ENCODE measurements at regions not wholly inside any gene's neighbourhood (a gene's known extent, or its start where the extent isn't known, plus 50 kb on each side); places are given as distances from the start of the nearest gene placed in this dataset.
A peak's percentile ranks its signal among the peaks of the same experiment; 100 is the strongest.

DNA sequence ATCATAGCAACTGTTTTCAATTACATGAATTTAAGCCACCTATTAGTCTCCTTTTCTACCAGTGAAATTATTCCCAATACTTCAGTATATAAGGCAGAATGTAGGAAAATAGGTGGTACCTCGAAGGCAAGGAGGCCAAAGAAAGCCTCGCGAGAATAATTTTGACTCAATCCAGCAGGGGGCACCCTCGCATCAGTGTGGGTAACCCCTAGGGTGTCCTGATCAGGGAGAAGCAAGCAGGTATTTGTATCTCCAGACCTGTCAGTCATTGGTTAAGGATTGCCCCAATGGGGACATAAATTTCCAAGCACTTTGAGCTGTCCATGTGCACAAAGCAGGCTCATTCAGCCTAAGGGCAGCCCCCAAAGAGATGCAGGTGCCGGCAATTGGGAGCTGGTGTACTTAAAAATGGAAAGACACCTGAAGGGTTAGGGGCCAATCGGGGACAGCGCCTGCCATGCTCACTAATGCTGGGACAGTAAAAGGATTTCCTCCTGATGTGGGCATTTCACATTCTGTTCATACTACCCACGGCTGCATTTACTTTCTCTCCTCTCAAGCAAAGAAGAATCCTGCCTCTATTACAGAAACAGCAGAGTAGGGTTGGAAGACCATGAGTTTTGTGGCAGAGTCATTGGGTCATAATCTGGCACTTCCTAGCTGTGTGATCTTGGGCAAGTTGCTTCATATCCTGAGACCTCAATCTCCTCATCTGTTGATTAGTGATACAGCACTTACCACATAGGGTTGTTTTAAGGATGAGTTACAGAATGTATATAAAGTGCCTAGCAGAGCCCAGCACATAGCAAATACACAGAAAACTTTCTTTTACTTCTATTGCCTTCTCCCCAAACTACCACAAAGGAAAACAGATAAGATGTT lies 136.1 kb downstream of the ICOS start:
- no peak for TF ChIP-seq ZEB2 (tag by site-specific recombination; IDR thresholded peaks at IDR 0.05)
- TF ChIP-seq ZNF426 (tag by site-specific recombination; IDR thresholded peaks at IDR 0.05) = no peak
- TF ChIP-seq, protein P1, sequence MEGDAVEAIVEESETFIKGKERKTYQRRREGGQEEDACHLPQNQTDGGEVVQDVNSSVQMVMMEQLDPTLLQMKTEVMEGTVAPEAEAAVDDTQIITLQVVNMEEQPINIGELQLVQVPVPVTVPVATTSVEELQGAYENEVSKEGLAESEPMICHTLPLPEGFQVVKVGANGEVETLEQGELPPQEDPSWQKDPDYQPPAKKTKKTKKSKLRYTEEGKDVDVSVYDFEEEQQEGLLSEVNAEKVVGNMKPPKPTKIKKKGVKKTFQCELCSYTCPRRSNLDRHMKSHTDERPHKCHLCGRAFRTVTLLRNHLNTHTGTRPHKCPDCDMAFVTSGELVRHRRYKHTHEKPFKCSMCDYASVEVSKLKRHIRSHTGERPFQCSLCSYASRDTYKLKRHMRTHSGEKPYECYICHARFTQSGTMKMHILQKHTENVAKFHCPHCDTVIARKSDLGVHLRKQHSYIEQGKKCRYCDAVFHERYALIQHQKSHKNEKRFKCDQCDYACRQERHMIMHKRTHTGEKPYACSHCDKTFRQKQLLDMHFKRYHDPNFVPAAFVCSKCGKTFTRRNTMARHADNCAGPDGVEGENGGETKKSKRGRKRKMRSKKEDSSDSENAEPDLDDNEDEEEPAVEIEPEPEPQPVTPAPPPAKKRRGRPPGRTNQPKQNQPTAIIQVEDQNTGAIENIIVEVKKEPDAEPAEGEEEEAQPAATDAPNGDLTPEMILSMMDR (tag by site-specific recombination; IDR thresholded peaks at IDR 0.05) = 0 out of 2 replicates have a peak, but pooled peaks have one; percentile 27
- TF ChIP-seq ZNF184 (tag by site-specific recombination; IDR thresholded peaks at IDR 0.05) = no peak
- TF ChIP-seq ZNF654 (tag by site-specific recombination; IDR thresholded peaks at IDR 0.05; ENCODE audit: low read depth) = peak; percentile 42
- Histone ChIP-seq H3K9me3 (ENCODE audit: control insufficient read depth, insufficient read depth, low read depth, low read length) (no peaks in the 10 kb centered on the region), H3K27ac (ENCODE audit: extremely low read depth, low read depth, low read length) (no peak overlapping the region), H3K36me3 (ENCODE audit: control insufficient read depth in 2 of 2, insufficient read depth in 1 of 2, low read length in 2 of 2) (no peaks in the 10 kb centered on the region), H3K4me1 (ENCODE audit: control insufficient read depth, insufficient read depth, low read length) (peaks cover 12% of the 10 kb centered on the region; the same call in 1 of the 2 replicates), H3K4me3 (ENCODE audit: low read depth, low read length) (no peak overlapping the region)
- POLR2A ChIA-PET = no interaction called here
- CTCF ChIA-PET = interaction anchor here (0.6 to 3.5 kb wide), 11 partner anchors 8 to 1942 kb away, joined by 3 to 16 read pairs (median 4); no protein-coding TSS in a partner anchor

DNA sequence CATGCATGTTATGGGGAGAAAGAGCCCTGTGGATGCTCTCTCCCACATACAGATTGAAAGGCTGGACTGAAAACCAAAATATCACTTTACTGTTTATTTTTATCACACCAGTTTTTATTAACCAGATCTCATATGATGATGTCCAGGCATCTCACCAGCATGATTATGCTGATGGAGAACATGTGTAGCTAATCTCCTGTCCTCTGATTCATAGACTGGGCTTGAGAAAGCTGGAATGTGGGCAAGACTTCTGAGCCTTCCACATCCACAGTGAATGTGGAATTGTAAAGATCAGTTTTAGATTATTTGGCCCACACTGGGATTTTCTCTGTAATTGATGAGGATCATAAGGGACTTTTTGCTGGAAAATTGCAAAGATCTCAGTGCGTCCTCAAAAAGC lies 137.9 kb downstream of the ICOS start:
- TF ChIP-seq ZNF274 (IDR thresholded peaks at IDR 0.05; ENCODE audit: low read length) (no peak), ZNF274 (tag by site-specific recombination; IDR thresholded peaks at IDR 0.05; ENCODE audit: borderline replicate concordance) (no peak), MYNN (tag by site-specific recombination; IDR thresholded peaks at IDR 0.05; ENCODE audit: borderline replicate concordance) (no peak), ZNF830 (tag by site-specific recombination; IDR thresholded peaks at IDR 0.05; ENCODE audit: low read depth) (no peak), ZBTB20 (tag by site-specific recombination; IDR thresholded peaks at IDR 0.05) (no peak), ZNF133 (tag by site-specific recombination; IDR thresholded peaks at IDR 0.05) (no peak), ZFHX2 (tag by site-specific recombination; conservative IDR thresholded peaks at IDR 0.05) (no peak), ZNF394 (tag by site-specific recombination; IDR thresholded peaks at IDR 0.05; ENCODE audit: borderline replicate concordance) (no peak), ZNF37A (tag by site-specific recombination; IDR thresholded peaks at IDR 0.05) (no peak), BCL11B (tag by site-specific recombination; IDR thresholded peaks at IDR 0.05; ENCODE audit: low read depth) (no peak), ZNF221 (tag by site-specific recombination; IDR thresholded peaks at IDR 0.05; ENCODE audit: borderline replicate concordance) (no peak), ZNF555 (tag by site-specific recombination; conservative IDR thresholded peaks at IDR 0.05) (no peak)
- TF ChIP-seq, protein P2, sequence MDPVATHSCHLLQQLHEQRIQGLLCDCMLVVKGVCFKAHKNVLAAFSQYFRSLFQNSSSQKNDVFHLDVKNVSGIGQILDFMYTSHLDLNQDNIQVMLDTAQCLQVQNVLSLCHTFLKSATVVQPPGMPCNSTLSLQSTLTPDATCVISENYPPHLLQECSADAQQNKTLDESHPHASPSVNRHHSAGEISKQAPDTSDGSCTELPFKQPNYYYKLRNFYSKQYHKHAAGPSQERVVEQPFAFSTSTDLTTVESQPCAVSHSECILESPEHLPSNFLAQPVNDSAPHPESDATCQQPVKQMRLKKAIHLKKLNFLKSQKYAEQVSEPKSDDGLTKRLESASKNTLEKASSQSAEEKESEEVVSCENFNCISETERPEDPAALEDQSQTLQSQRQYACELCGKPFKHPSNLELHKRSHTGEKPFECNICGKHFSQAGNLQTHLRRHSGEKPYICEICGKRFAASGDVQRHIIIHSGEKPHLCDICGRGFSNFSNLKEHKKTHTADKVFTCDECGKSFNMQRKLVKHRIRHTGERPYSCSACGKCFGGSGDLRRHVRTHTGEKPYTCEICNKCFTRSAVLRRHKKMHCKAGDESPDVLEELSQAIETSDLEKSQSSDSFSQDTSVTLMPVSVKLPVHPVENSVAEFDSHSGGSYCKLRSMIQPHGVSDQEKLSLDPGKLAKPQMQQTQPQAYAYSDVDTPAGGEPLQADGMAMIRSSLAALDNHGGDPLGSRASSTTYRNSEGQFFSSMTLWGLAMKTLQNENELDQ (tag by site-specific recombination; IDR thresholded peaks at IDR 0.05; ENCODE audit: low read depth) = no peak
- CTCF ChIA-PET = interaction anchor here (0.6 to 1.5 kb wide), 3 partner anchors 16 to 89 kb away, joined by 3 to 6 read pairs (median 4); no protein-coding TSS in a partner anchor
- no peaks in the 10 kb centered on the region for H3K9me3 ChIP-seq (ENCODE audit: control insufficient read depth, insufficient read depth, low read depth, low read length)
- peaks cover 9% of the 10 kb centered on the region; the same call in 1 of the 2 replicates for H3K4me1 ChIP-seq (ENCODE audit: control insufficient read depth, insufficient read depth, low read length)
- no peak overlapping the region for H3K4me3 ChIP-seq (ENCODE audit: low read depth, low read length)
- POLR2A ChIA-PET = no interaction called here
- H3K36me3 ChIP-seq (ENCODE audit: control insufficient read depth in 2 of 2, insufficient read depth in 1 of 2, low read length in 2 of 2) = no peaks in the 10 kb centered on the region
- H3K27ac ChIP-seq (ENCODE audit: extremely low read depth, low read depth, low read length) = no peak overlapping the region

Measured in HEK293 (cell line).